GF-D8 (cell line): ENCODE measurements at regions not wholly inside any gene's neighbourhood (a gene's known extent, or its start where the extent isn't known, plus 50 kb on each side); places are given as distances from the start of the nearest gene placed in this dataset.

Experiments used
- DNase-seq: peaks from one replicate; lab custom pipeline; 2025; lab: John Stamatoyannopoulos, UW

- DNase-seq, result no peak
Observed at GRCh38 chr22:27682437-27682836, 119.1 kb downstream of the MN1 start.

GRCh38 chr22:27684901-27685300, 116.7 kb downstream of the MN1 start:
- no peak for DNase-seq

GRCh38 chr22:27685515-27685914, 116.0 kb downstream of the MN1 start:
- no peak for DNase-seq

- no peak for DNase-seq
Observed at GRCh38 chr22:27685970-27686369, 115.6 kb downstream of the MN1 start.

- no peak for DNase-seq
Observed at GRCh38 chr22:27686534-27686933, 115.0 kb downstream of the MN1 start.

- no peak for DNase-seq
Observed at GRCh38 chr22:27687984-27688545, 113.5 kb downstream of the MN1 start.

GRCh38 chr22:27689664-27690063, 111.9 kb downstream of the MN1 start:
- no peak for DNase-seq

- no peak for DNase-seq
Observed at GRCh38 chr22:27690599-27690998, 111.0 kb downstream of the MN1 start.

- DNase-seq, result no peak
Observed at GRCh38 chr22:27692243-27692642, 109.3 kb downstream of the MN1 start.

GRCh38 chr22:27695925-27696324, 105.6 kb downstream of the MN1 start:
- DNase-seq, result no peak

- no peak for DNase-seq
Observed at GRCh38 chr22:27697888-27698287, 103.7 kb downstream of the MN1 start.
